IPS DF 6.9 (cell line): ENCODE measurements at regions not wholly inside any gene's neighbourhood (a gene's known extent, or its start where the extent isn't known, plus 50 kb on each side); places are given as distances from the start of the nearest gene placed in this dataset.
"Not testable (repeated sequence)": the region's sequence is repeated elsewhere in the genome, so short reads cannot be mapped to it uniquely, and the experiment has no call there.

Experiments
- DNase-seq: peaks from one replicate; pipeline ENCODE4 v3.0.0-alpha.2; 2013; ENCODE audit warnings: low read depth, low spot score
- H3K27ac ChIP-seq: one replicate; pipeline ENCODE4 v1.5.1; 2013; ENCODE audit warnings: low read length, control low read depth
- H3K27me3 ChIP-seq: 2 replicates; pipeline ENCODE4 v1.6.1; 2013; ENCODE audit warnings: mild to moderate bottlenecking, low read length; ENCODE audit not compliant: control insufficient read depth, insufficient read depth
- H3K36me3 ChIP-seq: 2 replicates; pipeline ENCODE4 v1.6.1; 2013; ENCODE audit warnings: low read length; ENCODE audit not compliant: control insufficient read depth, insufficient read depth
- H3K4me1 ChIP-seq: 2 replicates; pipeline ENCODE4 v1.6.1; 2013; ENCODE audit warnings: low read length; ENCODE audit not compliant: control insufficient read depth, insufficient read depth
- H3K4me3 ChIP-seq: 2 replicates; pipeline ENCODE4 v1.5.1; 2013; ENCODE audit warnings: mild to moderate bottlenecking, low read length
- H3K9me3 ChIP-seq: 2 replicates; pipeline ENCODE4 v1.6.1; 2013; ENCODE audit warnings: low read length, inconsistent platforms; ENCODE audit not compliant: control insufficient read depth, insufficient read depth
- WGBS: extraction: QIAGEN DNeasy Blood & Tissue Kit; methylation state at CpG from one replicate; pipeline ENCODE4 v1.1.7; 2013; ENCODE audit warnings: mixed read lengths, missing lambda C conversion rate; ENCODE audit not compliant: insufficient read length, insufficient coverage; 5-methylcytosine and 5-hydroxymethylcytosine counted together

DNA sequence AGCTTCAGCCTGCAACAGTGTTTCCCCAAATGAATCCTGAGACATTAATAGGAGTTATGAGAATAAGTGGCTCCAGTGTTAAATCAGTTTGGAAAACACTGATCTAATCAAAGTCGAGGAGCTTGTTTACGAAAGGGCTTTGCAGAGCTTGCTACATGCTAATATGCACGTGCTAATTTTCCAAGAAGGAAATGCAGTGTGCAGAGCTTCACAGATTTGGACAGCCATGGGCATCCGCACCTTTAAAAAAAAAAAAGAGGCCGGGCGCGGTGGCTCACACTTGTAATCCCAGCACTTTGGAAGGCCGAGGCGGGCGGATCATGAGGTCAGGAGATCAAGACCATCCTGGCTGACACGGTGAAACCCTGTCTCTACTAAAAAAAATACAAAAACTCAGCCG, 79.7 kb upstream of the LMO2 start:
- not testable (repeated sequence) for H3K27ac ChIP-seq, H3K4me3 ChIP-seq, H3K4me1 ChIP-seq, H3K27me3 ChIP-seq, DNase-seq, H3K9me3 ChIP-seq, H3K36me3 ChIP-seq
- no CpG with 5 or more reads among the region's 12 CpGs for WGBS

DNA sequence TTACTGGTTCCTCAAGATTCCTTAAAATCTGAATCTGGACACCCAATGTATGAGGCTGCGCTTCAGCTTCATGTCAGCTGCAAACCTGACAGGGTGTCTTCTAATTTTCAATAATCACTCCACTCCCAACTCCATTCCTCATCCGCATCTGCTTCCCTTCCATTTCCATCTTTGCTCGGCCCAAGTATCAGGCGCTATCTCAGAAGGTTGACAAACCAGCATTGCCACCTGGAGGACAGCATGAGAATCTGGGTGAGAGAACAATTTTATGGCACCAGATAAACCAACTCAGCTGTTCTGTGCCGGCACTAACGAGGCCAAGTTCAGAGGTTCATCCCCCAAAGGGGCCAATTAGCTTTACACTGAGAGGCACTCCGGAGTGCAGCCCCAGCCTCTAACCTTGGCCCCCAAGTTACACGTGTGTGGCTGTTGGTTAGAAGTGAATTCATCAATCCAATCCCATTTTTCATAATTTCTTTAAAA, 79.1 kb upstream of the LMO2 start:
- Histone ChIP-seq H3K4me1 (no peaks in the 10 kb centered on the region), H3K4me3 (no peak overlapping the region), H3K36me3 (no peaks in the 10 kb centered on the region), H3K27me3 (no peaks in the 10 kb centered on the region), H3K27ac (no peak overlapping the region), H3K9me3 (no peaks in the 10 kb centered on the region)
- WGBS: no CpG with 5 or more reads among the region's 8 CpGs
- DNase-seq: peak; percentile 31

DNA sequence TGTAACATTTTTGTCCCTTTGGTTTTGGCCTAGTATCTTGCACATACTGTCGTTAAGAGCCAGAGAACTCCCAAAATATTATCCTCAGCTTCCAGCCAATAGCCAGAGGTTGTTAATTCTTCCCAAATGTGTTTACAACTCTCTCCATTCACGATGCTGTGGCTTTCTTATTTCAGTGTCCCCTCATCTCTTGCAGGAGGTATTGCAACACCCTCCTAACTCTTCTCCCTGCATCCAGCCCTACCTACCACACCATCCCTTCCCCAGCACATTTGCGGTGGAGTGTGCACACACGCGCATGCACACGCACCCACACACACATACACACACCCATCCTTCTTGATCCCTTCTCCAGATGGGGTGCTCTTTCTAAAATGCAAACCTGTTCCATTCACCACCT, 75.6 kb upstream of the LMO2 start:
- Histone ChIP-seq H3K36me3 (no peaks in the 10 kb centered on the region), H3K27me3 (no peaks in the 10 kb centered on the region), H3K9me3 (no peaks in the 10 kb centered on the region), H3K27ac (no peak overlapping the region), H3K4me3 (no peak overlapping the region), H3K4me1 (no peaks in the 10 kb centered on the region)
- WGBS: no CpG with 5 or more reads among the region's 6 CpGs
- DNase-seq: no peak

DNA sequence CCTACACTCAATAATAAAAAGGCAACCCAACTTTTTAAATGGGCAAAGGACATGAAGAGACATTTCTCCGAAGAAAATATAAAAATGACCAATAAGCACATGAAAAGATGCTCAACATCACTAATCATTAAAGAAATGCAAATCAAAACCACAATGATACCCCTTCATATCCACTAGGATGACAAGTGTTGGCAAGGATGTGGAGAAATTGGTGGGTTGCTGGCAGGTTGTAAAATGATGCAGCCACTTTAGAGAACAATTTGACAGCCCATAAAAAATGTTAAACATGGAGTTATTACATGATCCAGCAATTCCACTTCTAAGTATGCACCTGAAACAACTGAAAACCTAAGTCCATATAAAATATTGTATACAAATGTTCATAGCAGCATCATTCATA, 73.2 kb upstream of the LMO2 start:
- no CpG with 5 or more reads among the region's 1 CpG for WGBS
- Histone ChIP-seq H3K4me3 (no peak overlapping the region), H3K36me3 (no peaks in the 10 kb centered on the region), H3K27ac (no peak overlapping the region), H3K9me3 (no peaks in the 10 kb centered on the region), H3K27me3 (no peaks in the 10 kb centered on the region), H3K4me1 (no peaks in the 10 kb centered on the region)
- DNase-seq: no peak

DNA sequence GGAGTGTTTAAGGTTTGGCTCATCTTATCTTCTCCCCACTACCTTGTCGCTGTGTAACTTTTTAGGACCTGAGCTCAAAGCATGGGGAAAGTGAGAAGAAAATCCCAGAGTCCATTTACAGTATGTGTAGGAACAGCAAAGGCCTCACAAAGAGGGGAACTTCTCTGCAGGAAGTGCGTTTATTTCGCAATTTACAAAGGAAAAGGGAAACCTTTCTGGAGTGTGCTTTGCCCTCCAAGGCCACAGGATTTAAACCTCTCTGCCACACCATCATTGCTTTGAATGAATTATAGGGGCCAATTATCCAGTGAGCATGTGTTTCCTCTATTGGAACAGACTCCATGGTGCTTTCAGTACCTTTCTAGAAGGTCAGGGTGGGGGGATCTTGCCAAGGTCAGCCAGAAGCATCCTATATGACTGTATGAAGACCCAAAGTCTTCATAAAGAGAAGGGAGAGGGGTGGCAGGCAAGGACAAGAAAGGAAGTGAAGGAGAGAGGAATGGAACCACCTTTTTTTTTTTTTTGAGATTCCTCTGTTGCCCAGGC, 68.1 kb upstream of the LMO2 start:
- H3K27me3 ChIP-seq: no peaks in the 10 kb centered on the region
- no CpG with 5 or more reads among the region's 3 CpGs for WGBS
- no peak overlapping the region for H3K27ac ChIP-seq
- no peaks in the 10 kb centered on the region for H3K36me3 ChIP-seq
- no peak for DNase-seq
- H3K4me3 ChIP-seq: no peak overlapping the region
- H3K9me3 ChIP-seq: no peaks in the 10 kb centered on the region
- H3K4me1 ChIP-seq: no peaks in the 10 kb centered on the region

DNA sequence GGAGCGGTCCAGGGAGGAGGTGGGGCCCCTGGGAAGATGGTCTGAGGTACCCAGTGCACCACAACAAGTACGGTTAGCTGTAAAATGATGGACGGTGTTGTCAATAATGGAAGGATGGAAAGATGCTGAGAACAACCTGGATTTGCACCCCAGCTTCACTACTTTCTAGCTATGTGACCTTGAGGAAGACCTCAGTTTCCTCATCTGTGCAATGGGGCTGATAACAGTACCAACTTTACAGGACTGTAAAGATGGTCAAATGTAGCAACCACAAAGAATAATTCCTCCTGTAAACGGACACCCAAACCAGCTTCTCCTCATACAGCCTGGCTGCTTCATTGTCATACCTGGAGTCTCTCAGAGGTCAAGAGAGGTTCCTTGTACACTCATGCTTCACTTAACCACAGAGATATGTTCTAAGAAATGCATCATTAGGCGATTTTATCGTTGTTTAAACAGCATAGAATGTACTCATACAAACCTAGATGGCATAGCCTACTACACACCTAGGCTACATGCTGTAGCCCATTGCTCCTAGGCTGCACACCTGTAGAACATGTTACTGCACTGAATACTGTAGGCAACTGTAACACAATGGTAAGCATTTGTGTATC, 65.5 kb upstream of the LMO2 start:
- Histone ChIP-seq H3K4me1 (no peaks in the 10 kb centered on the region), H3K36me3 (no peaks in the 10 kb centered on the region), H3K27me3 (no peaks in the 10 kb centered on the region), H3K27ac (no peak overlapping the region), H3K9me3 (no peaks in the 10 kb centered on the region), H3K4me3 (no peak overlapping the region)
- no peak for DNase-seq
- WGBS: no CpG with 5 or more reads among the region's 6 CpGs

DNA sequence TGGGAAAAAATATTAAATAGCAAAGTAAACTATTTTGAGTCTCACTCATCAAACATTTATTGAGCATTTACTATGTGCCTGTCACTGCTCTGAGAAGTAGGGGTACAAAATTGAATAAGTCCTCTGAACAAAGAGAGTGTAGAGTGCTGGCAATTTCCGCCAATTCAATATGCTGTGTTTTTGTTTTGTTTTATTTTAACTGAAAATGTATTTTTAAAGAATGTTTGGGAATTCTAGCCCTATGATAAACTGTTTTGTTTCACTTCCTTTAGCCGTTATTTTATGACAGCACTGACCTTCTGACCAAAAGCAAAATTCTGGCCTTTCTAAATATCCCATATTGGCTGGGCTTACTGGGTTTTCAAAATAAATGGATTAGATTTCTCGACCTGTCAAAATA, 64.7 kb upstream of the LMO2 start:
- Histone ChIP-seq H3K9me3 (no peaks in the 10 kb centered on the region), H3K27ac (no peak overlapping the region), H3K36me3 (no peaks in the 10 kb centered on the region), H3K27me3 (no peaks in the 10 kb centered on the region), H3K4me3 (no peak overlapping the region), H3K4me1 (no peaks in the 10 kb centered on the region)
- WGBS: no CpG with 5 or more reads among the region's 3 CpGs
- no peak for DNase-seq

DNA sequence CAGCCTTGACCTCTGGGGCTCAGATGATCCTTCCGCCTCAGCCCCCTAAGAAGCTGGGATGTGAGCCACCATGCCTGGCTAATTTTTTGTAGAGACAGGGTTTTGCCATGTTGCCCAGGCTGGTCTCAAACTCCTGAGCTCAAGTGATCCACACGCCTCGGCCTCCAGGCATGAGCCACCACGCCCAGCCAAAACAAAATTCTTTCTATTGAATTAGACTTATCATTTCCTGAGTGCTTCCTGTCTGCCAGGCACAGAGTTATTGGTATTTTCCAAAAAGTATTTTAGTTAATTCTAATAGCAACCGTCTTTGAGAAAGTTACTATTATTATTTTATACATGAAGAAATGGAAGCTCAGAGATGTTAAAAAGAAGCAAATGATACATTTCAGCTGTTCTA, 61.4 kb upstream of the LMO2 start:
- Histone ChIP-seq H3K9me3 (no peaks in the 10 kb centered on the region), H3K27ac (no peak overlapping the region), H3K27me3 (no peaks in the 10 kb centered on the region), H3K4me1 (no peaks in the 10 kb centered on the region), H3K4me3 (no peak overlapping the region), H3K36me3 (no peaks in the 10 kb centered on the region)
- WGBS: no CpG with 5 or more reads among the region's 5 CpGs
- DNase-seq: no peak

DNA sequence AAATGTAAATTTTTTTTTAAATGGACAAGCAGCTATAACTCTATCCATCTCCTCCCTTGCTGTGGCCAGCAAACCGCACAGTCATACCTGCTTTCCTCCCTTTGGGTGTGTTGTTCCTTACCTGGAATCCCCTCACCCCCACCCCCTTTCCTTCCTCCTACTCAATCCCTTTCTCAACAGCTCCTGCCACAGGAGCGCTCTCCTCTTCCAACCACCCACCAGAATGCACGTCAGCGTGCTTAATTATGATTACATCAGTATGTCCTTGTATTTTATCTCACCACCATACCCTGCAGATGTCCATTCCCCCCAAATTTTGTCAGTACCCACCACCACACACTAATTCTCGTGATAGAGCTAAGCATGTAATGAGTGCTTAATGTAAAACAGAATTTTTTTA, 60.9 kb upstream of the LMO2 start:
- H3K4me3 ChIP-seq: no peak overlapping the region
- no CpG with 5 or more reads among the region's 5 CpGs for WGBS
- H3K27ac ChIP-seq: no peak overlapping the region
- no peaks in the 10 kb centered on the region for H3K9me3 ChIP-seq
- no peaks in the 10 kb centered on the region for H3K27me3 ChIP-seq
- H3K36me3 ChIP-seq: no peaks in the 10 kb centered on the region
- no peak for DNase-seq
- H3K4me1 ChIP-seq: no peaks in the 10 kb centered on the region

DNA sequence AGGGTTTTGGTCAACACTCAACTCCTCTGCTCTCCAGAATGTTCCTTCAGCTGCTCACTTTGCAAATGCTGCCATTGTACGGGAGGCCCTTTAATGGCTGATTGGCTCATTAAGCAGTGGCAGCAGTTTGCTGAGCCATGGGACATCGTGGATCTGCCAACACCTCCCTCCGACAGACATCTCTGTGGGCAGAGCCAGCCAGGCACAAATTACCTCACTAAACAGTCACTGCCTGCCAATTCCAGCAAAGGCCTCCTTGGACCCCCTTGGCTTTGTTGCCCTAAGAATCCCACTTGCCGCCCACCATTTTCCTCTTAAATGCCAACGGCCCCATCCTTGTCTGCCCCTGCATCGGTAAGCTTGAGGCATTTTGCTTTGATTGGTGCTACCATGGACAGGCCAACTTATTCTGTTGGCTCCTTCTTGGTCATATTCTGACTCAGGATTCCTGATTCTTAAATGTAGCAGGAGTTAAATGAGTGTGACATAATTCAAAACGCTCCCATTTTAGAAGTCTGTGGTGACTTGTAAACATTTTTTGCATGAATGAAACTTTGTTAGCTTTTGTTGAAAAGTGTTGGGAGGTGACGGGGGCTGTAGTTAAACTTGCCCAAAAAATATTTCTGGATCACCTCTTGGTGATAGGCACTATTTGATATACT, 57.5 kb upstream of the LMO2 start:
- no peak overlapping the region for H3K4me3 ChIP-seq
- no CpG with 5 or more reads among the region's 8 CpGs for WGBS
- H3K9me3 ChIP-seq: no peaks in the 10 kb centered on the region
- H3K27ac ChIP-seq: no peak overlapping the region
- H3K4me1 ChIP-seq: no peaks in the 10 kb centered on the region
- no peaks in the 10 kb centered on the region for H3K27me3 ChIP-seq
- DNase-seq: no peak
- no peaks in the 10 kb centered on the region for H3K36me3 ChIP-seq

DNA sequence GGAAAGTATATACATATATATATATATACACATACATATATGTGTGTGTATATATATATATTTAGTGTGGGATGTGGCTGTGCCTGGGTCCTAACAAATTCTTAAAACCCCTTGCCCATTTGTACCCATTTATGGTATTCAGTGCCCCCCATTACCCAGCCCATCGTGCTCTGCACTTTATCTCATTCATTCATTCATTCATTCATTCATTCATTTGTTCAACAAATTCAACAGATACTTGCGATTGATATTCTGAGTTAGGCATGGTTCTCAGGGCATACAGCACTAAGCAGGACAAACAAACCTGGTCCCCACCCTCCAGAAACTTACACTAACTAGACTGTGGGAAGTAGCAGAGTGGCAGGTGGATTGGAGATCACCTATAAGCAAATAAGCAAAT, 56.6 kb upstream of the LMO2 start:
- no peaks in the 10 kb centered on the region for H3K4me1 ChIP-seq
- H3K36me3 ChIP-seq: no peaks in the 10 kb centered on the region
- no peaks in the 10 kb centered on the region for H3K27me3 ChIP-seq
- no peak overlapping the region for H3K27ac ChIP-seq
- H3K4me3 ChIP-seq: no peak overlapping the region
- DNase-seq: no peak
- WGBS: no CpG with 5 or more reads among the region's 2 CpGs
- no peaks in the 10 kb centered on the region for H3K9me3 ChIP-seq
